Type B pancreatic cell (in vitro differentiated cells): ENCODE measurements at regions not wholly inside any gene's neighbourhood (a gene's known extent, or its start where the extent isn't known, plus 50 kb on each side); places are given as distances from the start of the nearest gene placed in this dataset.

Experiments
- DNase-seq: peaks from one replicate; pipeline ENCODE4 v3.0.0; 2021; ENCODE audit warnings: mixed read lengths; ENCODE audit not compliant: unreplicated experiment; ENCODE audit errors: extremely low spot score
- H3K27ac Mint-ChIP-seq: 2 replicates; pipeline ENCODE4 v1.8.0; 2021; ENCODE audit warnings: mild to moderate bottlenecking, mixed read lengths
- H3K27me3 Mint-ChIP-seq: 2 replicates; pipeline ENCODE4 v1.8.0; 2021; ENCODE audit warnings: mixed read lengths
- H3K36me3 Mint-ChIP-seq: 2 replicates; pipeline ENCODE4 v1.8.0; 2021; ENCODE audit warnings: mixed read lengths
- H3K4me1 Mint-ChIP-seq: one replicate; pipeline ENCODE4 v1.8.0; 2021; ENCODE audit warnings: mixed read lengths; ENCODE audit not compliant: unreplicated experiment
- H3K4me3 Mint-ChIP-seq: 2 replicates; pipeline ENCODE4 v1.8.0; 2021; ENCODE audit warnings: mild to moderate bottlenecking, mixed read lengths
- H3K9me3 Mint-ChIP-seq: 2 replicates; pipeline ENCODE4 v1.8.0; 2021; ENCODE audit warnings: mixed read lengths
- CTCF ChIP-seq: fragments of 200-600 bp; sonication (generic); conservative IDR thresholded peaks from 2 replicates; pipeline ENCODE4 v1.5.0; 2021; ENCODE audit warnings: antibody characterized with exemption, mild to moderate bottlenecking

GRCh38 chr6:146950351-146950835 lies 253.8 kb upstream of the STXBP5 start:
- TF ChIP-seq CTCF: no peak
- peaks cover 4% of the 10 kb centered on the region for H3K4me1 Mint-ChIP-seq
- no peaks in the 10 kb centered on the region for H3K9me3 Mint-ChIP-seq
- DNase-seq: no peak
- no peaks in the 10 kb centered on the region for H3K27me3 Mint-ChIP-seq
- H3K27ac Mint-ChIP-seq: peak overlapping the region; percentile 5
- no peak overlapping the region for H3K4me3 Mint-ChIP-seq
- no peaks in the 10 kb centered on the region for H3K36me3 Mint-ChIP-seq

GRCh38 chr6:146955570-146955969 lies 248.6 kb upstream of the STXBP5 start:
- Mint-ChIP-seq H3K27ac (no peak overlapping the region), H3K36me3 (no peaks in the 10 kb centered on the region), H3K27me3 (no peaks in the 10 kb centered on the region), H3K4me3 (no peak overlapping the region), H3K9me3 (peaks cover 5% of the 10 kb centered on the region), H3K4me1 (peaks cover 10% of the 10 kb centered on the region)
- TF ChIP-seq CTCF: no peak
- DNase-seq: no peak

- Mint-ChIP-seq H3K4me1 (peaks cover 10% of the 10 kb centered on the region), H3K27ac (no peak overlapping the region), H3K9me3 (peaks cover 5% of the 10 kb centered on the region), H3K36me3 (no peaks in the 10 kb centered on the region), H3K27me3 (peaks cover 2% of the 10 kb centered on the region), H3K4me3 (no peak overlapping the region)
- TF ChIP-seq CTCF: no peak
- no peak for DNase-seq
Observed at GRCh38 chr6:146957181-146958093, 246.8 kb upstream of the STXBP5 start.

- no peak for DNase-seq
- Mint-ChIP-seq H3K27me3 (peaks cover 4% of the 10 kb centered on the region), H3K27ac (peak overlapping the region; percentile 90), H3K9me3 (peaks cover 14% of the 10 kb centered on the region), H3K4me1 (peaks cover 9% of the 10 kb centered on the region), H3K4me3 (peak overlapping the region; percentile 48), H3K36me3 (peaks cover 13% of the 10 kb centered on the region)
- TF ChIP-seq CTCF: no peak
Observed at GRCh38 chr6:146961831-146962230, 242.4 kb upstream of the STXBP5 start.

- peak overlapping the region; percentile 90 for H3K27ac Mint-ChIP-seq
- no peak for DNase-seq
Observed at GRCh38 chr6:146962329-146962728, 241.9 kb upstream of the STXBP5 start.

More at GRCh38 chr6:146962329-146962728, 241.9 kb upstream of the STXBP5 start:
- H3K9me3 Mint-ChIP-seq: peaks cover 14% of the 10 kb centered on the region
- H3K27me3 Mint-ChIP-seq: peaks cover 4% of the 10 kb centered on the region
- H3K36me3 Mint-ChIP-seq: peaks cover 13% of the 10 kb centered on the region
- no peak for TF ChIP-seq CTCF
- H3K4me1 Mint-ChIP-seq: peaks cover 4% of the 10 kb centered on the region
- H3K4me3 Mint-ChIP-seq: peak overlapping the region; percentile 48
